Esophagus muscularis mucosa (tissue), 4 donors: ENCODE measurements at regions not wholly inside any gene's neighbourhood (a gene's known extent, or its start where the extent isn't known, plus 50 kb on each side); places are given as distances from the start of the nearest gene placed in this dataset.
"Not testable (repeated sequence)": the region's sequence is repeated elsewhere in the genome, so short reads cannot be mapped to it uniquely, and the experiment has no call there.

Experiments
- CTCF ChIP-seq, 3 experiments: fragments of 200-600 bp in 2 of 3; fragments of 450-650 bp in 1 of 3; sonication (generic) in 2 of 3; IDR thresholded peaks; one replicate each; pipeline ENCODE4 v1.5.1; 2017 to 2019; ENCODE audit warnings: antibody characterized with exemption in 3 of 3, mild to moderate bottlenecking in 2 of 3, moderate library complexity in 1 of 3
- EP300 ChIP-seq: sonication (generic); formaldehyde crosslinking; IDR thresholded peaks from one replicate; pipeline ENCODE4 v1.6.1; 2017; ENCODE audit warnings: antibody characterized with exemption
- POLR2A ChIP-seq: fragments of 450-650 bp; IDR thresholded peaks from one replicate; pipeline ENCODE4 v1.6.1; 2017; ENCODE audit warnings: antibody characterized with exemption, moderate library complexity, mild to moderate bottlenecking, low read depth

GRCh38 chr14:80018476-80018875 lies 192.8 kb downstream of the DIO2 start:
- TF ChIP-seq CTCF (IDR thresholded peaks at IDR 0.05); EP300; POLR2A: not testable (repeated sequence)
